H9 (cell line): ENCODE measurements at regions not wholly inside any gene's neighbourhood (a gene's known extent, or its start where the extent isn't known, plus 50 kb on each side); places are given as distances from the start of the nearest gene placed in this dataset.

Experiments
- DNase-seq: peaks from one replicate; pipeline ENCODE4 v3.0.0-alpha.2; 2017
- H2AFZ ChIP-seq: one replicate; pipeline ENCODE4 v1.6.1; 2013; ENCODE audit warnings: mild to moderate bottlenecking, low read length, control low read depth, moderate library complexity
- H2AK5ac ChIP-seq: 2 replicates; pipeline ENCODE4 v1.6.1; 2013; ENCODE audit warnings: low read length, control low read depth, mixed read lengths; ENCODE audit not compliant: insufficient read length
- H2BK120ac ChIP-seq: one replicate; pipeline ENCODE4 v1.6.1; 2013; ENCODE audit warnings: low read depth, mild to moderate bottlenecking, low read length, control low read depth, inconsistent platforms; ENCODE audit not compliant: poor library complexity, severe bottlenecking
- H2BK12ac ChIP-seq: 2 replicates; pipeline ENCODE4 v1.6.1; 2013; ENCODE audit warnings: low read length, control low read depth, mixed read lengths, low read depth; ENCODE audit not compliant: insufficient read length
- H2BK15ac ChIP-seq: 2 replicates; pipeline ENCODE4 v1.6.1; 2013; ENCODE audit warnings: low read depth, low read length, control low read depth
- H2BK20ac ChIP-seq: one replicate; pipeline ENCODE4 v1.6.1; 2013; ENCODE audit warnings: low read depth, mild to moderate bottlenecking, low read length, control low read depth, inconsistent platforms; ENCODE audit not compliant: poor library complexity, severe bottlenecking
- H2BK5ac ChIP-seq: 2 replicates; pipeline ENCODE4 v1.6.1; 2013; ENCODE audit warnings: low read length, control low read depth, mixed read lengths; ENCODE audit not compliant: insufficient read length
- H3K14ac ChIP-seq: 2 replicates; pipeline ENCODE4 v1.6.1; 2013; ENCODE audit warnings: low read length, control low read depth; ENCODE audit not compliant: insufficient read depth
- H3K18ac ChIP-seq: 2 replicates; pipeline ENCODE4 v1.6.1; 2013; ENCODE audit warnings: low read depth, mild to moderate bottlenecking, mixed read lengths, low read length, control low read depth; ENCODE audit not compliant: insufficient read length
- H3K23ac ChIP-seq: 2 replicates; pipeline ENCODE4 v1.6.1; 2013; ENCODE audit warnings: low read length, control low read depth, mixed read lengths, low read depth; ENCODE audit not compliant: insufficient read length
- H3K23me2 ChIP-seq: 2 replicates; pipeline ENCODE4 v1.6.1; 2013; ENCODE audit warnings: low read depth, mild to moderate bottlenecking, mixed read lengths, low read length, control low read depth; ENCODE audit not compliant: insufficient read length, poor library complexity, severe bottlenecking
- H3K27ac ChIP-seq: 2 replicates; pipeline ENCODE4 v1.5.1; 2013; ENCODE audit warnings: low read length, control low read depth, mixed read lengths, low read depth; ENCODE audit not compliant: insufficient read length
- H3K27me3 ChIP-seq: 2 replicates; pipeline ENCODE4 v1.6.1; 2013; ENCODE audit warnings: low read length, control low read depth, inconsistent platforms; ENCODE audit not compliant: insufficient read depth
- H3K4ac ChIP-seq: 2 replicates; pipeline ENCODE4 v1.6.1; 2013; ENCODE audit warnings: low read depth, mild to moderate bottlenecking, control low read depth, inconsistent platforms, low read length, moderate library complexity
- H3K4me1 ChIP-seq: 2 replicates; pipeline ENCODE4 v1.6.1; 2013; ENCODE audit warnings: low read length, control low read depth, inconsistent platforms; ENCODE audit not compliant: insufficient read depth
- H3K4me2 ChIP-seq: 2 replicates; pipeline ENCODE4 v1.6.1; 2013; ENCODE audit warnings: low read length, control low read depth, mixed read lengths; ENCODE audit not compliant: insufficient read length, insufficient read depth
- H3K56ac ChIP-seq: 2 replicates; pipeline ENCODE4 v1.6.1; 2013; ENCODE audit warnings: low read depth, mild to moderate bottlenecking, mixed read lengths, low read length, control low read depth; ENCODE audit not compliant: insufficient read length
- H3K79me1 ChIP-seq: 2 replicates; pipeline ENCODE4 v1.6.1; 2013; ENCODE audit warnings: low read depth, mild to moderate bottlenecking, moderate library complexity, low read length, control low read depth, inconsistent platforms; ENCODE audit not compliant: insufficient read depth, poor library complexity, severe bottlenecking
- H3K79me2 ChIP-seq: 2 replicates; pipeline ENCODE4 v1.6.1; 2013; ENCODE audit warnings: low read length, control low read depth, inconsistent platforms; ENCODE audit not compliant: insufficient read depth
- H3K9ac ChIP-seq: 2 replicates; pipeline ENCODE4 v1.6.1; 2013; ENCODE audit warnings: low read length, control low read depth, mixed read lengths; ENCODE audit not compliant: insufficient read length; ENCODE audit errors: extremely low read depth
- H3K9me3 ChIP-seq: one replicate; pipeline ENCODE4 v1.6.1; 2013; ENCODE audit warnings: low read depth, low read length, inconsistent platforms; ENCODE audit not compliant: control insufficient read depth
- H3T11ph ChIP-seq: one replicate; pipeline ENCODE4 v1.6.1; 2013; ENCODE audit warnings: mild to moderate bottlenecking, low read length, control low read depth, inconsistent platforms
- H4K20me1 ChIP-seq: one replicate; pipeline ENCODE4 v1.6.1; 2013; ENCODE audit not compliant: control insufficient read depth, insufficient read length, insufficient read depth
- H4K5ac ChIP-seq: 2 replicates; pipeline ENCODE4 v1.6.1; 2013; ENCODE audit warnings: low read depth, mild to moderate bottlenecking, mixed read lengths, low read length, control low read depth; ENCODE audit not compliant: insufficient read length
- H4K8ac ChIP-seq: replicated peaks from 2 replicates; pipeline ENCODE4 v1.6.1; 2013; ENCODE audit warnings: low read length, control low read depth, mixed read lengths, low read depth; ENCODE audit not compliant: insufficient read length
- H4K91ac ChIP-seq: 2 replicates; pipeline ENCODE4 v1.6.1; 2013; ENCODE audit warnings: low read depth, mild to moderate bottlenecking, moderate library complexity, mixed read lengths, low read length, control low read depth; ENCODE audit not compliant: insufficient read length
- H3K27ac Mint-ChIP-seq, 3 experiments: 2 replicates in 2 of 3; 3 replicates in 1 of 3; pipeline ENCODE4 v1.8.0; 2020 to 2021; ENCODE audit warnings: mixed read lengths in 3 of 3, mild to moderate bottlenecking in 1 of 3, moderate library complexity in 1 of 3
- H3K27me3 Mint-ChIP-seq: 2 replicates; pipeline ENCODE4 v1.8.0; 2021; ENCODE audit warnings: low read depth, mild to moderate bottlenecking, moderate library complexity, mixed read lengths
- H3K36me3 Mint-ChIP-seq, 3 experiments: 2 replicates in 2 of 3; 3 replicates in 1 of 3; pipeline ENCODE4 v1.8.0; 2020 to 2021; ENCODE audit warnings: low read depth in 3 of 3, mixed read lengths in 3 of 3; ENCODE audit not compliant: insufficient read depth in 1 of 3
- H3K4me1 Mint-ChIP-seq, 2 experiments: 2 replicates each; pipeline ENCODE4 v1.8.0; 2020; ENCODE audit warnings: mixed read lengths in 2 of 2
- H3K4me3 Mint-ChIP-seq, 2 experiments: 2 replicates in 1 of 2; 3 replicates in 1 of 2; pipeline ENCODE4 v1.8.0; 2020 to 2021; ENCODE audit warnings: mild to moderate bottlenecking in 2 of 2, mixed read lengths in 2 of 2, moderate library complexity in 1 of 2
- H3K9me3 Mint-ChIP-seq, 2 experiments: 2 replicates in 1 of 2; 3 replicates in 1 of 2; pipeline ENCODE4 v1.8.0; 2020; ENCODE audit warnings: mild to moderate bottlenecking in 2 of 2, mixed read lengths in 2 of 2, moderate library complexity in 1 of 2
- WGBS: extraction: QIAGEN DNeasy Blood & Tissue Kit; methylation state at CpG from one replicate; pipeline ENCODE4 v1.1.7; 2013; ENCODE audit warnings: missing lambda C conversion rate, low lambda C conversion rate, mixed read lengths; ENCODE audit not compliant: insufficient read length; ENCODE audit errors: extremely low coverage; 5-methylcytosine and 5-hydroxymethylcytosine counted together
- TF ChIP-seq, protein P1 (sequence below): fragments of 200-600 bp; sonication (generic); conservative IDR thresholded peaks from 3 replicates; pipeline ENCODE4 v1.8.0; 2021; ENCODE audit warnings: antibody characterized with exemption, mild to moderate bottlenecking

GRCh38 chr4:140252742-140253555, 99.0 kb upstream of the MAML3 start:
- Histone ChIP-seq H4K8ac (no peak overlapping the region), H3K27me3 (no peaks in the 10 kb centered on the region; the same call in 1 of the 2 replicates), H2BK15ac (no peak overlapping the region), H3K79me2 (no peaks in the 10 kb centered on the region), H3K4me1 (peaks cover 10% of the 10 kb centered on the region; the same call in 1 of the 2 replicates), H2AFZ (no peak overlapping the region), H3K14ac (peak overlapping the region; percentile 74), H3T11ph (no peak overlapping the region), H4K5ac (no peak overlapping the region), H3K56ac (no peak overlapping the region), H2BK12ac (no peak overlapping the region), H3K9ac (no peak overlapping the region), H2BK20ac (no peak overlapping the region), H2BK5ac (no peak overlapping the region), H4K91ac (no peak overlapping the region), H3K27ac (no peak overlapping the region), H3K4ac (no peak overlapping the region), H3K4me2 (peak overlapping the region; percentile 35), H3K79me1 (no peaks in the 10 kb centered on the region), H3K18ac (peak overlapping the region; percentile 28), H2BK120ac (no peak overlapping the region), H3K23me2 (peaks cover 6% of the 10 kb centered on the region), H3K23ac (no peak overlapping the region), H4K20me1 (no peaks in the 10 kb centered on the region), H2AK5ac (no peak overlapping the region), H3K9me3 (no peaks in the 10 kb centered on the region)
- Mint-ChIP-seq H3K27me3 (peaks cover 39% of the 10 kb centered on the region), H3K9me3 (no peaks in the 10 kb centered on the region), H3K4me1 (peaks cover 33 to 46% of the 10 kb centered on the region in 2 experiments), H3K36me3 (no peaks in the 10 kb centered on the region), H3K27ac (no peak overlapping the region), H3K4me3 (peak overlapping the region; percentile 54 to 66)
- TF ChIP-seq, protein P1, sequence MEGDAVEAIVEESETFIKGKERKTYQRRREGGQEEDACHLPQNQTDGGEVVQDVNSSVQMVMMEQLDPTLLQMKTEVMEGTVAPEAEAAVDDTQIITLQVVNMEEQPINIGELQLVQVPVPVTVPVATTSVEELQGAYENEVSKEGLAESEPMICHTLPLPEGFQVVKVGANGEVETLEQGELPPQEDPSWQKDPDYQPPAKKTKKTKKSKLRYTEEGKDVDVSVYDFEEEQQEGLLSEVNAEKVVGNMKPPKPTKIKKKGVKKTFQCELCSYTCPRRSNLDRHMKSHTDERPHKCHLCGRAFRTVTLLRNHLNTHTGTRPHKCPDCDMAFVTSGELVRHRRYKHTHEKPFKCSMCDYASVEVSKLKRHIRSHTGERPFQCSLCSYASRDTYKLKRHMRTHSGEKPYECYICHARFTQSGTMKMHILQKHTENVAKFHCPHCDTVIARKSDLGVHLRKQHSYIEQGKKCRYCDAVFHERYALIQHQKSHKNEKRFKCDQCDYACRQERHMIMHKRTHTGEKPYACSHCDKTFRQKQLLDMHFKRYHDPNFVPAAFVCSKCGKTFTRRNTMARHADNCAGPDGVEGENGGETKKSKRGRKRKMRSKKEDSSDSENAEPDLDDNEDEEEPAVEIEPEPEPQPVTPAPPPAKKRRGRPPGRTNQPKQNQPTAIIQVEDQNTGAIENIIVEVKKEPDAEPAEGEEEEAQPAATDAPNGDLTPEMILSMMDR: peak; percentile 97
- no CpG with 5 or more reads among the region's 72 CpGs for WGBS
- DNase-seq: peak; percentile 81
